GM18907 (cell line): ENCODE measurements at regions not wholly inside any gene's neighbourhood (a gene's known extent, or its start where the extent isn't known, plus 50 kb on each side); places are given as distances from the start of the nearest gene placed in this dataset.
A peak's percentile ranks its signal among the peaks of the same experiment; 100 is the strongest.

ENCODE experiments used
- ATAC-seq: cut with Tn5 transposase; IDR thresholded peaks from one replicate; pipeline ENCODE4 v1.9.1; 2021; ENCODE audit warnings: mild to moderate bottlenecking, moderate library complexity; ENCODE audit not compliant: unreplicated experiment

GRCh38 chr10:43809211-43809930 lies 160.7 kb upstream of the ZNF32 start:
- no peak for ATAC-seq

- ATAC-seq = peak; percentile 90
Measured at GRCh38 chr10:43808136-43808535, 159.5 kb upstream of the ZNF32 start.

DNA sequence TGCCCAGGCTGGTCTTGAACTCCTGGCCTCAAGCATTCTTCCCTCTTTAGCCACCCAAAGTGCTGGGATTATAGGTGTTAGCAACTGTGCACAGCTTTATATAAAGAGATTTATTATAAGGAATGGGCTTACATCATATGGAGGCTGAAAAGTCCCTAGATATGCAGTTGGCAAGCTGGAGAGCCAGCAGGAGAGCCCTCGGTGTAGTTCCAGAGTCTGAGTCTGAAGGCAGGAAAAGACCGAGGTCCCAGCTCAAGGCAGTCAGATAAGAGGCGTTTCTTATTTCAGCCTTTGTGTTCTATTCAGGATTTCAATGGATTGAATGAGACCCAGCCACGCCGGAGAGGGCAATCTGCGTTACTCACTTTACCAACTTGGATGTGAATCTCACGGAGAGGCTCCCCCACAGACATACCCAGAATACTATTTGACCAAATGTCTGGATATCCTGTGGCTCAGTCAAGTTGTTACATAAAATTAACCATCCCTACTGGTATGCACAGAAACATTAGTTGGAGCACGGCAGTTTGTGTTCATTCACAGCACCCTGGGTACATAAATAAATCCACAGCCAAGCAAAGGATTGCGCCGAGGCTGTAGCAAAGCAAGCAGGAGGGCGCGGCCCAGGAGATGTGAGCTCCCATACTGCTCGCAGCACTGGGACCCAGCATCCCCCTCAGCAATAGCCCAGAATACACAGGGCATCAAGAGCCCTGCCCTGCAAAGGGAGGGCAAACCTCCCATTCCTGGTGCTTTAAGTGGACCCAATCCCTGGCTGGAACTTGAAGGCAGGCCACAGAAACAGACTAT lies 158.4 kb upstream of the ZNF32 start:
- ATAC-seq = no peak

GRCh38 chr10:43803791-43804190 lies 155.1 kb upstream of the ZNF32 start:
- ATAC-seq = no peak

DNA sequence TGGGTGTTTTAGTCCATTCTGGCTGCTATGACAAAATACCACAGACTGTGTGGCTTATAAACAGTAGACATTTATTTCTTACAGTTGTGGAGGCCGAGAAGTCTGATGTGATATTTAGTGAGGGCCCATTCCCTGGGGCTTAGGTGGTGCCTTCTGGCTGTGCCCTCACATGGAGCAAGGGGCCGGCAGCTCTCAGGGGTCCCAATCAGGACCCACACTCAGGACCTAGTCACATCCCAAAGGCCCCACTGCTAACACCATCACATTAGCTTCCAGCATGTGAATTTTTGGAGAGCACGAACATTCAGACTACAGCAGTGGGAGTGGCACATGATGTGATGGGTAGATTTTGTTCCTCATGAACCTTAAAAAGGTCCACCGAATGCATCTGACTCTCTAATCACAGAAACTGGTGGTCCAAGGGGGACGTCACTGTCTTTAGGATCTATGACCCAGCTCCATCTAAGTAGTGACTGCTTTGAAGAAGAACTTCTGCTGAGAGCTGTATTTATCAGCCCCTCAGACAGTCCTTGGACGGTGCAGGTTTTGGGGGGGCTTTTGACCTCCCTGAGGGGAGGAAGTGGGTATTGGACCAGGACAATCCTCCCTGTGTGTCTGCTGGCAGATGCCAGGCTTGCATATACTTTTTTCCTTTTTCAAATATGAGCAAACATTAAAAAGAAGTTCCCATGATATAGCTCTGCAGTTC lies 154.5 kb upstream of the ZNF32 start:
- ATAC-seq = no peak

- ATAC-seq = no peak
Measured at GRCh38 chr10:43801626-43802025, 152.9 kb upstream of the ZNF32 start.

DNA sequence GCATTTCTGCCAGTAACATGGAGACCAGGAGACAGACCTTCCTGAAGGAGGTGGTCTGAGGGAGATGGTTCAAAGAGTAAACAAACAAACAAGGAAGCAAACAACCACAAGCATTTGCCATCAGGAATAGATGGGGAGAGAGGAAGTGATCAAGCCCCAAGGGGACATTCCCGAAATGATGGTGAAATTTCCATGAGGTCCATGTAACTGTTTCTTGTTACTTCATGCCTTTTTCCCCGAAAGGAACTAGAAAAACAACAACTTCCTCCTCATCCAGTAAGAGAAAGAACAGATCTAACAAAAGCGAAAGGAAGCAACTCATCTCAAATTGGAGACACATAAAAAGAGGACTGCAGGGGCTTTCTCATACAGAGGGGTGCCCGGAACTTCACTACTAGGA lies 152.5 kb upstream of the ZNF32 start:
- no peak for ATAC-seq

DNA sequence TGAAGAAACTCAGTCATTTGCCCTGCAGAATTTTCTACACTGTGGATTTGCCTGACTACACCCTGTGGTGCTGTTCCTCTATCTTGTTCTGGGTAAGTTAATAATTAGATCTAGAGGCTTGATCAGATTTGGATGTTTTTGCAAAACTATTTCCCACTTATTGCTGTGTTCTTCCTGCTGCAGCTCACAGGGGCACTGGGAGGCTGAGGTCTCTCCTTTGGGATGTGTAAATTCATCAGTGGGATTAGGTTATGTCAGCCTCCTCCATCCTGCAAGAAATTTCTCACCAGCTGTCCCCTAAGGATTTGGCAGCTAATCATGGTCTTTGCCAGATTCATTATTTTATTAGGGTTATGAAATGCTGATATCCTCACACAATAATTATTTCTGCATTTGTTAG lies 148.1 kb upstream of the ZNF32 start:
- no peak for ATAC-seq

DNA sequence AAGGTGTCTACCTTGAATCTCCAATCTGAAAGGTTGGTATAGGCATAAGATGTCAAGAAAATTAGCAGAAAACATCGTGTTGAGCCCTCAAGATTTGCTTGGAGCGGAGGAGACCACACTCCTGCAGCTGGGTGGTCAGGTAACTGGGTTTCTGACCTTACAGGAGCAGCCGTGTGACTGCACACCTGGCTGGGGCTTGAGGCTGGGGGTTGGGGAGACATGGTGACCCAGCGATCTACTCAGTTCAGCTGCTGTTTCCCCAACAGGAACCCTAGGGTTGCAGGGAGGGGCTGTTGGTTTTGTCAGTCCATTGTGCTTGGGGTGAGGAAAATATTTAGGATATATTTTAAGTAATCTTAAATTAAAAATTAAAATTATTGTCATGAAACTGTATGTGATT lies 147.0 kb upstream of the ZNF32 start:
- no peak for ATAC-seq

- no peak for ATAC-seq
Measured at GRCh38 chr10:43795093-43795492, 146.4 kb upstream of the ZNF32 start.

- ATAC-seq = no peak
Measured at GRCh38 chr10:43794181-43794815, 145.6 kb upstream of the ZNF32 start.

DNA sequence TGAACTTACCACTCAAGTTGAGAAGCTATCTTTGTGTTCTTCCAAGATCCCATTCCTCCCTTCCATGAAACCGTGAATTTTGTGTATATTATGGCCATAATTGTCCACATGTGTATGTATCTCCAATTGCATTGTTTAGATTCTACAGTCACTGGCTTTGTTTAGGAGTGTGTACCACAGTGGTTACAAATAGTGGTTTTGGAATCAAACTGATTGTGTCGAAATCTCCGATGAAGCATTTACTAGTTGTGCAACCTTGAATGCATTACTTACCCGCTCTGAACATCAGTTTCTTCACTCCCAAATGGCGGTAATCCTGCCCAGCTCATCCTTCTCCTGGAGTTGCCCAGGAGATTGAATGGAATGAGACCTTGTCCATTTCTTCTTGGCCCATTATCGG lies 145.0 kb upstream of the ZNF32 start:
- ATAC-seq = no peak

DNA sequence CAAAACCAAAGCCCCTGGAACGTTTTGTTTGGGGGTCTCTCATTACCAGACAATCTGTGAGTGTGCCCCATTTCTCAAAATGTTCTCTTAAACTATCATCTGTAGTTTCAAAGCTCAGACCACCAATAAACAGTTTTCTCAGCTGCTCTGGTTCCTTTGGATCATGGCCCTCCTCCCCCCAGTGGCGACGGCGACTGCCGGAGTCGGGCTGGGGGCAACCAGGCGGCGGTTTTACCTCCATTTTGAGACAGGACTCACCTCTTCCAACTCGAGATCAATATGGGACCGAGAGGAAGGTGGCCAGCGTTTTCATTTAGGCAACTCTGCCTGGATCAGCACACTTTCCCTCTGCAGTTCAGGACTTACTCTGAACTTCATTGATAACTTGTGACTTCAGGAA lies 141.5 kb upstream of the ZNF32 start:
- no peak for ATAC-seq

GRCh38 chr10:43785252-43785651 lies 136.6 kb upstream of the ZNF32 start:
- no peak for ATAC-seq

GRCh38 chr10:43782814-43783213 lies 134.1 kb upstream of the ZNF32 start:
- ATAC-seq = no peak

DNA sequence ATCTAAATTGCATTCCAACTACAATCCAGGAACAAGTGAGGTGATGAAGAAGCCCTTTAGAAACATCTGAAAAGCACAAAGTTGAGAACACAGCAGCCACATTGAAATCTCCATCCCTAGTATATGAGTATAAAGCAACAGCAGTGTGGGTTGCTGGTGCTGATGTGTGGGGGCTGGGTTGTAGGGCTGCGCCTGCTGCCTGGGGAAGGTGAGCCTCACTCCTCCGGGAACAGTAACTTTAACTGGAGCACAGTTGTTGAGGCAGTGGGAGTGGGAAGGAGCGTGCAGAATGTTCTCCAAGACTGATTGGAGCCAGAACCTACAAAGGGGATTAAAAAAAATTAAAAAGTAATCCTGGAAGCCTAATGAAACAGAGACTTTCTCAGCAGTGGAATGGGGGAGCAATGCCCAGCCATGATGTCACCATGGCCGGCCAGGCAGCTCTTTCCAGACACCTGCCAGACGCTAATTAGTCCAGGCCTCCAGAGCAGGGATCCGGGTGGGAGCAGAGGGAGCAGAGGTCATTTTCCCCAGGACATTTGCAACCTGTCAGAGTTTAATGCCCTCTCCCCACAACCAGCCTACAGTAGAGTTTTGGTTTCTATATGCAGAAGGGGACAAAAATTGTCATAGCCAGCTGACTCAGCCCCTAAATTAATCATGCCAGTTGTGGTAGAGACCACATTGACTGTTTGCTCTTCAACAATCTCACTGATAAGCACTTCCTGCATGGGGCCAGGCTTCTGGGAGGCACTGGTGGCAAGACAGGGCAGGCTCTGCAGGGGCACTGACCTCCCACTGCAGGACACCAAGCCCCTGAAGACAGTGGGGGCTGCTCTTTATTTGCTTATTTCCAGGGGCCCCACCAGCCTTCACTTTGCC lies 133.0 kb upstream of the ZNF32 start:
- peak; percentile 86 for ATAC-seq

DNA sequence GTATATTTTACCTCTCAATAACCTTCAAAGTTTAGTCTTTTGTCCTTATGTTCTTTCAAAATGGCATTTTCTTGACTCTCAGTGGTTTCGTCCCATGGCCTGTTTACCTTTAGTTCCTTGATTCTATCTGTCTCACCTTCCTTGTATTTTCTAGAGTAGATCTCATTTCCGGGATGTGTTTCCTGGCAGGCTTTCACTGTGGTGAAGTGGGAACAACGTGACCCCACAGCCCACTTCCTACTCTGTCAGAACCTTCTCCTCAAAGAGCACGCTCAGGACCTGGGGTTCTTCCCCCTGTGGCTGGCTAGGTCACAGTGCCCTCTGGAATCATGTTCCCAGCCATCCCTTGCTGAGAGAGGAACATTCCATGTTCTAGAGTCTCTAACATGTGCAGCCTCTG lies 129.9 kb upstream of the ZNF32 start:
- ATAC-seq = no peak

DNA sequence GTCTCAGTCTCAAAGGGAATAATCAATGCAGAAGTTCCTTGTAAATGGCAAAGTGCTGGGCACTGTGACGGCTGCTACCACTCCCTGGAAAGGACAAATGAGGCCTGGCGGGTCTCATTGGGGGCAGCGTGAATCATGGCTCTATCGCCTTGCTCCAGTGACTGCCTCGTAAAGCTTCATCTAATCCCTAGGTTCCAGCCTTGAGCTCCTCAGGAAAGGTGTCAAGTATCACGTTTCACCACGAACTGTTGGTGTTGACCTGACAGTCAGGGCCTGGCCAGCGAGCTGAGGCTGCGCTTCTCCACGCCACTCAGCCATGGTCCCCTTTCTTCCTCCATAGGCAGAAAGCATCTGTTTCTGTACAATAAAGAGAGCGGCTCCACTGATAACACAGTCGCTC lies 126.7 kb upstream of the ZNF32 start:
- no peak for ATAC-seq

DNA sequence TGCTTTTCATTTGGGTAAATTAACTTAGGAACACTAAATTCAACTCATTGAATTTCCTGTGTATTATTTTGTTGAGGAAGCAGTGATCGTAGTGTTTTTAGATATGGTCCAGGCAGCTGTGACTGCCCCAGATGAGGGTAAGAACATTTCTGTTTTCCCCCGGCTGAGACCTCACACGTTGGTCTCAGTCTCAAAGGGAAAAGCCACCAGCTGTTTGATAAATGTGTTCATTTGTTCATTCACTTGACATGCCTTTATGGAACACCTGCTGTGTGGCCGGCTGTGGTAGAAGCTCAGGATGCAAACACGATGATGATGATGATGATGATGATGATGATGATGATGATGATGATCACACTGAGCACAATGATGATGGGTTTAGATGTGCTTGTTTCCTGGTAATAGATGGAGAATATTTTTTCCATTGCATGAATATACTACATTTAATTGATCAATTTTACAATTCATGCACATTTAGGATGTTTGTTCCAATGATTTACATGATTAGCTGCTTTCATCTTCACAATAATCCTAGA lies 125.6 kb upstream of the ZNF32 start:
- ATAC-seq = no peak

DNA sequence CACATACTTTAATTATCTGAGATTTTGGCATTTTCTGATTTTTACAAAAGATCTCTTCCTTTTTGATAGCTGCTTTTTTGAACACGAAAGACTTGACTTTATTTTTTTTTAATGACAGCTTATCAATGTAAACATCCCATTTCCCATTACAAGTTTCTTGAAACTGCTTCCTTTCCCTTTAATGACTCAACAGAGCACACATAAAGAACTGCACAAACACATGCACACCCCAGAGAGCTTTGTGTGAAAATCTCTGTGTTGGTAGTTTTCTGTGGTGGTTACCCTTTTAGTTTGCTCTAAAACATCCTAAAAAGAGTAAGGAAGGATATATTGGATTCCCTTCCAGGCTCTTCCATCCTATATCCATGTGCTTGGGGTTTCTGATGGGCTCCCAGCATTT lies 125.1 kb upstream of the ZNF32 start:
- ATAC-seq = no peak
